Suprapubic skin (tissue), 3 donors: ENCODE measurements at regions not wholly inside any gene's neighbourhood (a gene's known extent, or its start where the extent isn't known, plus 50 kb on each side); places are given as distances from the start of the nearest gene placed in this dataset.

ENCODE experiments used
- POLR2A ChIP-seq, 2 donors: fragments of 450-650 bp; IDR thresholded peaks; one replicate each; pipeline ENCODE4 v1.6.1; 2017; ENCODE audit warnings: antibody characterized with exemption in 2 of 2, mild to moderate bottlenecking in 2 of 2, moderate library complexity in 2 of 2
- TF ChIP-seq, protein P1 (sequence below), 2 donors: fragments of 200-600 bp in 1 of 2; fragments of 450-650 bp in 1 of 2; sonication (generic) in 1 of 2; IDR thresholded peaks; one replicate each; pipeline ENCODE4 v1.5.1; 2016 to 2019; ENCODE audit warnings: antibody characterized with exemption in 2 of 2, mild to moderate bottlenecking in 1 of 2, moderate library complexity in 1 of 2

DNA sequence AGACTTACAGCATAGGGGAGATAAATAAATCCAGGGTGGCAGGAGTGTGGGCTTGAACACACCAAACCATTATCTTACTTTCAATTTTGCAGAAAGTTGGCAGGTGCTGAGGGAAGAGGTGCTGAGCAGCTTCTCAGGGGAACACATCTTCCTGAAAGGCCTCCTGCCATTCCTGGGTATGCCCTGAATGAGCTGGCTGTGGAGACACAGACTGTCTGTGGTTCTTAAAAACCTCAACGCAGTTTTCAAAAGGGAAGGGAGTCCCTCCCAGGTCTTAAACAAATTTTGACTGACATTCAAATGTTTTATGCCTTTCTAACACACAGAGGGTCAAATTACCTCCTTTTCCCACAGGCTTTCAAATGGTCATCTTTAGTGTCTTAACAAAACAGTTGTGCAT lies 166.9 kb downstream of the TNFSF18 start:
- TF ChIP-seq, protein P1, sequence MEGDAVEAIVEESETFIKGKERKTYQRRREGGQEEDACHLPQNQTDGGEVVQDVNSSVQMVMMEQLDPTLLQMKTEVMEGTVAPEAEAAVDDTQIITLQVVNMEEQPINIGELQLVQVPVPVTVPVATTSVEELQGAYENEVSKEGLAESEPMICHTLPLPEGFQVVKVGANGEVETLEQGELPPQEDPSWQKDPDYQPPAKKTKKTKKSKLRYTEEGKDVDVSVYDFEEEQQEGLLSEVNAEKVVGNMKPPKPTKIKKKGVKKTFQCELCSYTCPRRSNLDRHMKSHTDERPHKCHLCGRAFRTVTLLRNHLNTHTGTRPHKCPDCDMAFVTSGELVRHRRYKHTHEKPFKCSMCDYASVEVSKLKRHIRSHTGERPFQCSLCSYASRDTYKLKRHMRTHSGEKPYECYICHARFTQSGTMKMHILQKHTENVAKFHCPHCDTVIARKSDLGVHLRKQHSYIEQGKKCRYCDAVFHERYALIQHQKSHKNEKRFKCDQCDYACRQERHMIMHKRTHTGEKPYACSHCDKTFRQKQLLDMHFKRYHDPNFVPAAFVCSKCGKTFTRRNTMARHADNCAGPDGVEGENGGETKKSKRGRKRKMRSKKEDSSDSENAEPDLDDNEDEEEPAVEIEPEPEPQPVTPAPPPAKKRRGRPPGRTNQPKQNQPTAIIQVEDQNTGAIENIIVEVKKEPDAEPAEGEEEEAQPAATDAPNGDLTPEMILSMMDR (IDR thresholded peaks at IDR 0.05): no peak
- no peak for TF ChIP-seq POLR2A (IDR thresholded peaks at IDR 0.05)
